ENCODE measurements at regions not wholly inside any gene's neighbourhood (a gene's known extent, or its start where the extent isn't known, plus 50 kb on each side); places are given as distances from the start of the nearest gene placed in this dataset.

DNA sequence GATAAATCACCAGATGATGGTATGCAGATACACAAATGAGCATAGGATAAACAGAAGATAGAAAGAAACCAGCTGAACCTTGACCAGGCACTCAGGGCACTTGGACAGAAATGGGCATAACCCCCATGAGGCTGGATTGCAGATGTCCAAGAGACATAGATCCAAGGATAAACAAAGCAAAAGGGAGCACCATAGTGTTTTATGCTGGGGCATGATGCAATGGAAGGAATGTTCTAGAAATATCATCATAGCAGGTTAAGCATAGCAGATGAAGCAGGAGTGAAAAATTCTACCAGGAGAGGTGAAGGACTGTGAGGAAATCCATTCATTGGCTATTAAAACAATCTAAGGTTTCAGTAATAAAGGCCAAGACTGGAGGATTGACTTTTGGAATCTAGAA lies 70.5 kb upstream of the TES start:
- TF ChIP-seq MXI1 (IDR thresholded peaks at IDR 0.05; ENCODE audit: borderline replicate concordance, low read depth, low read length): no peak
- TF ChIP-seq SMC3 (IDR thresholded peaks at IDR 0.05; ENCODE audit: low read depth, low read length): no peak
- peak; percentile 61; the same call in 1 of the 2 replicates for TF ChIP-seq CEBPB (IDR thresholded peaks at IDR 0.05; ENCODE audit: low read depth, low read length)
- TF ChIP-seq, protein P1, sequence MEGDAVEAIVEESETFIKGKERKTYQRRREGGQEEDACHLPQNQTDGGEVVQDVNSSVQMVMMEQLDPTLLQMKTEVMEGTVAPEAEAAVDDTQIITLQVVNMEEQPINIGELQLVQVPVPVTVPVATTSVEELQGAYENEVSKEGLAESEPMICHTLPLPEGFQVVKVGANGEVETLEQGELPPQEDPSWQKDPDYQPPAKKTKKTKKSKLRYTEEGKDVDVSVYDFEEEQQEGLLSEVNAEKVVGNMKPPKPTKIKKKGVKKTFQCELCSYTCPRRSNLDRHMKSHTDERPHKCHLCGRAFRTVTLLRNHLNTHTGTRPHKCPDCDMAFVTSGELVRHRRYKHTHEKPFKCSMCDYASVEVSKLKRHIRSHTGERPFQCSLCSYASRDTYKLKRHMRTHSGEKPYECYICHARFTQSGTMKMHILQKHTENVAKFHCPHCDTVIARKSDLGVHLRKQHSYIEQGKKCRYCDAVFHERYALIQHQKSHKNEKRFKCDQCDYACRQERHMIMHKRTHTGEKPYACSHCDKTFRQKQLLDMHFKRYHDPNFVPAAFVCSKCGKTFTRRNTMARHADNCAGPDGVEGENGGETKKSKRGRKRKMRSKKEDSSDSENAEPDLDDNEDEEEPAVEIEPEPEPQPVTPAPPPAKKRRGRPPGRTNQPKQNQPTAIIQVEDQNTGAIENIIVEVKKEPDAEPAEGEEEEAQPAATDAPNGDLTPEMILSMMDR (conservative IDR thresholded peaks at IDR 0.05; ENCODE audit: low read depth, low read length): no peak
- no peak overlapping the region for H2AK5ac ChIP-seq (ENCODE audit: low read depth, low read length)
- H3K9me1 ChIP-seq (ENCODE audit: insufficient read depth, low read length): no peaks in the 10 kb centered on the region
- no peaks in the 10 kb centered on the region for H3K79me1 ChIP-seq (ENCODE audit: low read depth in 1 of 2, low read length in 2 of 2)
- no peak overlapping the region for H4K91ac ChIP-seq (ENCODE audit: insufficient read depth, low read depth, low read length)
- no peaks in the 10 kb centered on the region for H3K9me3 ChIP-seq (ENCODE audit: control insufficient read depth, insufficient read depth, low read length)
- H3K27me3 ChIP-seq (ENCODE audit: control insufficient read depth, insufficient read depth, low read length): no peaks in the 10 kb centered on the region
- ChIA-PET CTCF (interaction anchor here (0.8 to 1.6 kb wide), 4 partner anchors 20 to 93 kb away, joined by 3 to 5 read pairs (median 4); no protein-coding TSS in a partner anchor), POLR2A (ENCODE audit: unreplicated experiment) (no interaction called here)
- DNase-seq (peak; percentile 25), ATAC-seq (ENCODE audit: low read depth) (peak; percentile 40; the same call in 1 of the 2 replicates)
- H3K9ac ChIP-seq (ENCODE audit: low read depth, low read length): no peak overlapping the region
- H4K8ac ChIP-seq (ENCODE audit: low read depth in 2 of 2, low read length in 2 of 2): no peak overlapping the region
- H2BK15ac ChIP-seq (ENCODE audit: low read depth, low read length): no peak overlapping the region
- no peak overlapping the region for H3K4me3 ChIP-seq (ENCODE audit: insufficient read depth, low read depth, low read length)
- peaks cover 9% of the 10 kb centered on the region for H3K4me1 ChIP-seq (ENCODE audit: control insufficient read depth, insufficient read depth, low read length)
- intact Hi-C loops (cut with micrococcal nuclease): loop anchor here (5.0 kb wide), 2 partner anchors 387 to 667 kb away; partner anchors contain the start of gene CAV1
- 0 out of 2 replicates have a peak overlapping the region, but pooled peaks have one; percentile 26 for H3K14ac ChIP-seq (replicated peaks; ENCODE audit: low read depth, low read length)
- H3K27ac ChIP-seq (ENCODE audit: insufficient read depth, low read length): no peak overlapping the region
- no peak overlapping the region for H4K5ac ChIP-seq (ENCODE audit: low read depth, low read length)
- H2AFZ ChIP-seq (replicated peaks; ENCODE audit: low read length, poor library complexity): no peak overlapping the region
- in situ Hi-C loops (cut with MboI; ENCODE audit: low sequenced_read_pairs): loop anchor here (5.0 kb wide), 1 partner anchor 97 kb away; no protein-coding TSS in a partner anchor
- H2BK5ac ChIP-seq (ENCODE audit: low read depth, low read length, poor library complexity, severe bottlenecking): no peak overlapping the region
- no peaks in the 10 kb centered on the region for H4K20me1 ChIP-seq (ENCODE audit: insufficient read depth, low read length)
- no peak overlapping the region for H3K23ac ChIP-seq (ENCODE audit: low read depth, low read length)
- peak overlapping the region; percentile 16; the same call in 1 of the 2 replicates for H2BK20ac ChIP-seq (ENCODE audit: low read depth, low read length)
- no peak overlapping the region for H3K4ac ChIP-seq (ENCODE audit: low read depth, low read length)
- dilution Hi-C loops (cut with HindIII; ENCODE audit: low sequenced_read_pairs, unreplicated experiment): no loop called here
- no peak overlapping the region for H3K18ac ChIP-seq (ENCODE audit: low read depth, low read length)
- H3K4me2 ChIP-seq (ENCODE audit: low read depth, low read length): no peak overlapping the region
- no peak overlapping the region for H2AK9ac ChIP-seq (replicated peaks; ENCODE audit: low read depth, low read length, poor library complexity)
- H3K36me3 ChIP-seq (ENCODE audit: control insufficient read depth, insufficient read depth, low read length): no peaks in the 10 kb centered on the region
- no peak overlapping the region for H3K56ac ChIP-seq (ENCODE audit: extremely low read depth, insufficient read depth, low read length)
- no TSS peak for BruUV-seq (replicated peaks)
- 0 out of 2 replicates have a peak overlapping the region, but pooled peaks have one; percentile 1 for H2BK120ac ChIP-seq (ENCODE audit: low read depth, low read length)
